Uterus (tissue), 2 donors: ENCODE measurements at regions not wholly inside any gene's neighbourhood (a gene's known extent, or its start where the extent isn't known, plus 50 kb on each side); places are given as distances from the start of the nearest gene placed in this dataset.

ENCODE experiments used
- CTCF ChIP-seq, 4 experiments: fragments of 200-600 bp in 2 of 4; fragments of 450-650 bp in 2 of 4; sonication (generic) in 2 of 4; IDR thresholded peaks; one replicate each; pipeline ENCODE4 v1.5.1; 2016 to 2019; ENCODE audit warnings: antibody characterized with exemption in 4 of 4, mild to moderate bottlenecking in 2 of 4, moderate library complexity in 1 of 4
- POLR2A ChIP-seq, 2 donors: fragments of 450-650 bp; IDR thresholded peaks; one replicate each; pipeline ENCODE4 v1.6.1; 2016; ENCODE audit warnings: antibody characterized with exemption in 2 of 2, mild to moderate bottlenecking in 1 of 2, moderate library complexity in 1 of 2

DNA sequence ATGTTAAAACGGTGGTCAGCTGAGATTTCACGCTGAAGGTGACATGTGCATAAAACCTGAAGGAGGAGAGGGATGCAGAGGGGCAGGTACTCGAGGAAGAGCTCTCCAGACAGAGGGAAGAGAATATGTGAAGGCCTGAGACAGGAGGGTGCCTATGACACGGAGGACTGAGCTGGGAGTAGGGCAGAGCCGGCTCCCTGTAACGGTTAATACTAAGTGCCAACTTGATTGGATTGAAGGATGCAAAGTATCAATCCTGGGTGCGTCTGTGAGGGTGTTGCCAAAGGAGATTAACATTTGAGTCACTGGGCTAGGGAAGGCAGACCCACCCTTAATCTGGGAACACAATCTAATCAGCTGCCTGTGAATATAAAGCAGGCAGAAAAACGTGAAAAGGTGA is 136.2 kb upstream of the SYT6 start:
- TF ChIP-seq POLR2A (IDR thresholded peaks at IDR 0.05) (no peak), CTCF (IDR thresholded peaks at IDR 0.05) (no peak)
